PC-3 (cell line): ENCODE measurements at regions not wholly inside any gene's neighbourhood (a gene's known extent, or its start where the extent isn't known, plus 50 kb on each side); places are given as distances from the start of the nearest gene placed in this dataset.

Experiments
- ATAC-seq: fragments of 200-7000 bp; cut with Tn5 transposase; 2 replicates; pipeline ENCODE4 v1.9.1; 2020; ENCODE audit warnings: mild to moderate bottlenecking, moderate library complexity
- BruUV-seq: library from RNA; stranded (reverse); fragments of 400-500 nt; replicated peaks from 2 replicates; lab custom pipeline; 2021; lab: Mats Ljungman, UMichigan
- CTCF ChIA-PET: fragments of 300-600 bp; sonication (Branson Sonifier 250); formaldehyde crosslinking; loops from one replicate; lab custom pipeline; 2022; ENCODE audit warnings: antibody characterized with exemption; lab: Charles Lee
- POLR2A ChIA-PET: fragments of 300-600 bp; sonication (Branson Sonifier 250); formaldehyde crosslinking; loops from one replicate; lab custom pipeline; 2022; ENCODE audit warnings: antibody characterized with exemption; ENCODE audit not compliant: unreplicated experiment; lab: Charles Lee
- DNase-seq: peaks from one replicate; pipeline ENCODE4 v3.0.0-alpha.2; 2015
- H2AFZ ChIP-seq: fragments of 300-600 bp; sonication (generic); 2 replicates; pipeline ENCODE4 v1.6.0; 2016; ENCODE audit warnings: antibody characterized with exemption, low read length
- H3F3A ChIP-seq: fragments of 300-600 bp; sonication (generic); one replicate; pipeline ENCODE4 v1.6.0; 2017; ENCODE audit warnings: antibody characterized with exemption, low read length, control low read depth, mild to moderate bottlenecking; ENCODE audit not compliant: unreplicated experiment
- H3K27ac ChIP-seq: fragments of 300-600 bp; sonication (generic); 2 replicates; pipeline ENCODE4 v1.5.1; 2016; ENCODE audit warnings: mild to moderate bottlenecking, low read length
- H3K27me3 ChIP-seq: fragments of 300-600 bp; sonication (generic); 2 replicates; pipeline ENCODE4 v1.6.1; 2016; ENCODE audit warnings: low read length, mixed read lengths
- H3K36me3 ChIP-seq: fragments of 300-600 bp; sonication (generic); 2 replicates; pipeline ENCODE4 v1.6.1; 2016; ENCODE audit warnings: low read depth, mixed run types, low read length, mixed read lengths
- H3K4me1 ChIP-seq: fragments of 300-600 bp; sonication (generic); 2 replicates; pipeline ENCODE4 v1.5.1; 2016; ENCODE audit warnings: low read length; ENCODE audit not compliant: insufficient read depth
- H3K4me2 ChIP-seq: fragments of 300-600 bp; sonication (generic); 2 replicates; pipeline ENCODE4 v1.6.0; 2016; ENCODE audit warnings: low read length
- H3K4me3 ChIP-seq: fragments of 300-600 bp; sonication (generic); 2 replicates; pipeline ENCODE4 v1.5.1; 2016; ENCODE audit warnings: mild to moderate bottlenecking, low read length, mixed read lengths
- H3K79me2 ChIP-seq: fragments of 300-600 bp; sonication (generic); 2 replicates; pipeline ENCODE4 v1.6.1; 2017; ENCODE audit warnings: low read length, mixed read lengths
- H3K9ac ChIP-seq: fragments of 300-600 bp; sonication (generic); 2 replicates; pipeline ENCODE4 v1.6.0; 2016; ENCODE audit warnings: mild to moderate bottlenecking, low read length
- H3K9me2 ChIP-seq: fragments of 300-600 bp; sonication (generic); replicated peaks from 2 replicates; pipeline ENCODE4 v1.6.1; 2016; ENCODE audit warnings: mixed run types, low read length, mixed read lengths
- H3K9me3 ChIP-seq: fragments of 300-600 bp; sonication (generic); 2 replicates; pipeline ENCODE4 v1.6.1; 2016; ENCODE audit warnings: low read length, mixed read lengths
- H4K20me1 ChIP-seq: fragments of 300-600 bp; sonication (generic); 2 replicates; pipeline ENCODE4 v1.6.1; 2016; ENCODE audit warnings: low read length, mixed read lengths
- EZH2 ChIP-seq: fragments of 300-600 bp; sonication (generic); IDR thresholded peaks from one replicate; pipeline ENCODE4 v1.6.1; 2017; ENCODE audit warnings: antibody characterized with exemption, mild to moderate bottlenecking, low read length; ENCODE audit not compliant: unreplicated experiment
- EZH2phosphoT487 ChIP-seq: fragments of 300-600 bp; sonication (generic); IDR thresholded peaks from 2 replicates; pipeline ENCODE4 v1.6.1; 2018; ENCODE audit warnings: mild to moderate bottlenecking, antibody characterized with exemption, low read length, borderline replicate concordance
- intact Hi-C: fragments of 100-400 bp; cut with micrococcal nuclease; formaldehyde crosslinking; loops from 2 replicates; pipeline ENCODE4 v1.9.0; 2023
- TF ChIP-seq, protein P1 (sequence below): fragments of 300-600 bp; sonication (generic); conservative IDR thresholded peaks from 2 replicates; pipeline ENCODE4 v1.5.1; 2017; ENCODE audit warnings: antibody characterized with exemption, low read depth, mild to moderate bottlenecking, low read length

DNA sequence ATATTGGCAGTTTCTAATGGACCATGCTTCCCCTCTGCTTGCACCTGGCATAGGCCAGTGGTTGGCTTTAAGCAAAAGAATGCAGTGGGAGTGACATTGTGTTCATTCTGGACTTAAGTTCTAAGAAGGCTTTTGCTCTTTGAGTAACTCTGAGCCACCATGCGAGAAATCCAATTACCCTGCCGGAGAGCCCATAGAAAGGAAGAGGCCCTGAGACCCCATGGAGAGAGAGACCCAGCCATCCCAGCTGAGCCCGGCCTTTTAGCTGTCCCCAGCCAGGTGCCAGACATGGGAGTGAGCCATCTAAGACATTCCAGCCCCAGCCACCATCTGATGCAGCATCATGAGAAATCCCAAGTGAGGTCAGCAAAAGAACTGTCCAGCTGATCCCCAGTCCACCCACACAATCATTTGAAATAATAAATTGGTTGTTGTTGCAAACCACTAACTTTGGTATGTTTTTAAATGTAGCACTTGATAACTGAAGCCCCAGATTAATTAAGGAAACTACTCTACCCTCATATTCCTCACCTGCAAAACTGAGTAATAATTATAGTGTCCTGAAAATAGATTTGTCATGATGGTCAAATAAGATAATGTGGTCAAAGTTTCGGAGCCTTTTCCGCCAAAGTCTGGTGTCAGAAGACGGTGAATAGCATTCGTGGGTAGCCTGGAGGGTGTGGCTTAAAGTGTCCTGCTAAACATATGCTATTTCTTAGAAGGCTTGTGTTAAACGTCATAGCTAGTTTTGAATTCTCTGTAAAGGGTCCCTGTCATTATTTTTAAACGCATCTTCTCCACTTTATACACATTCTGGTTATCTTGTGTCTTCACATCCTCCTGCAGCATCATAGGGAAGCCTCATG, 166.6 kb upstream of the PELI2 start:
- H3K4me2 ChIP-seq: no peak overlapping the region
- no peaks in the 10 kb centered on the region for H3K9me2 ChIP-seq
- no peaks in the 10 kb centered on the region for H4K20me1 ChIP-seq
- no peak overlapping the region for H3K4me3 ChIP-seq
- ATAC-seq (no peak), DNase-seq (no peak)
- H3K36me3 ChIP-seq: no peaks in the 10 kb centered on the region
- CTCF ChIA-PET: no interaction called here
- no peaks in the 10 kb centered on the region for H3K9me3 ChIP-seq
- no TSS peak for BruUV-seq
- no peaks in the 10 kb centered on the region for H3F3A ChIP-seq
- H2AFZ ChIP-seq: no peak overlapping the region
- no peak overlapping the region for H3K27ac ChIP-seq
- no peak overlapping the region for H3K9ac ChIP-seq
- TF ChIP-seq EZH2phosphoT487 (no peak), EZH2 (no peak)
- TF ChIP-seq, protein P1, sequence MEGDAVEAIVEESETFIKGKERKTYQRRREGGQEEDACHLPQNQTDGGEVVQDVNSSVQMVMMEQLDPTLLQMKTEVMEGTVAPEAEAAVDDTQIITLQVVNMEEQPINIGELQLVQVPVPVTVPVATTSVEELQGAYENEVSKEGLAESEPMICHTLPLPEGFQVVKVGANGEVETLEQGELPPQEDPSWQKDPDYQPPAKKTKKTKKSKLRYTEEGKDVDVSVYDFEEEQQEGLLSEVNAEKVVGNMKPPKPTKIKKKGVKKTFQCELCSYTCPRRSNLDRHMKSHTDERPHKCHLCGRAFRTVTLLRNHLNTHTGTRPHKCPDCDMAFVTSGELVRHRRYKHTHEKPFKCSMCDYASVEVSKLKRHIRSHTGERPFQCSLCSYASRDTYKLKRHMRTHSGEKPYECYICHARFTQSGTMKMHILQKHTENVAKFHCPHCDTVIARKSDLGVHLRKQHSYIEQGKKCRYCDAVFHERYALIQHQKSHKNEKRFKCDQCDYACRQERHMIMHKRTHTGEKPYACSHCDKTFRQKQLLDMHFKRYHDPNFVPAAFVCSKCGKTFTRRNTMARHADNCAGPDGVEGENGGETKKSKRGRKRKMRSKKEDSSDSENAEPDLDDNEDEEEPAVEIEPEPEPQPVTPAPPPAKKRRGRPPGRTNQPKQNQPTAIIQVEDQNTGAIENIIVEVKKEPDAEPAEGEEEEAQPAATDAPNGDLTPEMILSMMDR: no peak
- POLR2A ChIA-PET: no interaction called here
- H3K4me1 ChIP-seq: no peaks in the 10 kb centered on the region
- H3K79me2 ChIP-seq: no peaks in the 10 kb centered on the region
- intact Hi-C loops: no loop called here
- H3K27me3 ChIP-seq: peaks cover 75% of the 10 kb centered on the region

DNA sequence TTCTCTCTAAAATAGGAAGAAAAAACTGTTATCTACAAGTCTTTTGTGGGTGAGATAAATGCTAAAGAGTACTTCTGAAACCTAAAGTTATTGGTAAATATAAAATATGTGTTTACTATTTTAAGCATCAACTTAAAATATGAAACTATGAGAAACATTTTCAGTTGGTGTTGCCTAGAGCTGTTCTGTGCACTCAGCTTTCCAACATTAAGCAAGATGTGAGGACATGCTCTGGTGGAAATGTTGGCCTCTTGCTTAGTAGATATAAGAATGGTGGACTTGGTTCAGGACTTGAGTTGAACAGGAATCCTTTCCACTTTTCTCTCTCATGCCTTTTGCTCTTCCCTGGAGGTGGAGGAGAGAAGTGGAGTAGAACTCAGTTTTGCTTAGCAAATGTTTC, 164.1 kb upstream of the PELI2 start:
- Histone ChIP-seq H4K20me1 (no peaks in the 10 kb centered on the region), H3K9ac (no peak overlapping the region), H2AFZ (no peak overlapping the region), H3K36me3 (no peaks in the 10 kb centered on the region), H3K9me2 (no peaks in the 10 kb centered on the region), H3K4me1 (no peaks in the 10 kb centered on the region), H3K79me2 (no peaks in the 10 kb centered on the region), H3F3A (no peaks in the 10 kb centered on the region), H3K9me3 (no peaks in the 10 kb centered on the region), H3K4me2 (no peak overlapping the region), H3K27me3 (peaks cover 90% of the 10 kb centered on the region), H3K27ac (no peak overlapping the region), H3K4me3 (no peak overlapping the region)
- no TSS peak for BruUV-seq
- intact Hi-C loops: no loop called here
- ChIA-PET POLR2A (interaction anchor here (0.6 kb wide), 1 partner anchor 13 kb away, joined by 7 read pairs; no protein-coding TSS in a partner anchor), CTCF (no interaction called here)
- TF ChIP-seq EZH2phosphoT487: no peak
- TF ChIP-seq EZH2: no peak
- TF ChIP-seq, protein P1: no peak
- no peak for DNase-seq
- no peak for ATAC-seq

DNA sequence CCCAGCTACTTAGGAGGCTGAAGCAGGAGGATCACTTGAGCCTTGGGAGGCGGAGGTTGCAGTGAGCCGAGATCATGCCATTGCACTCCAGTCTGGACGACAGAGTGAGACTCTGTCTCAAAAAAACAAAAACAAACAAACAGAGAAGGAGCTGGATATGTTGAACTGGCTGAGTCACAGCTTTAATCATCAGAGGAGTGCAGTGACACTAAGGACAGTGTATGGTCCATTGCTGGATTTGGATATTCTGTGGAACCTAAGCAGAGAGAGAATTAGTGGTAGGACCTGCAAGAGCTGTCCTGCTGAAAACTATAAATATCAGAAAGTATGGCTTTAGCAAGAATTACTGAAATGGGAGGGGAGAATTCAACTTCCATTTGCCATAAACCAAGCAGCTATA, 163.0 kb upstream of the PELI2 start:
- intact Hi-C loops: loop anchor here (5.0 kb wide), 1 partner anchor 223 kb away; no protein-coding TSS in a partner anchor
- H3K27ac ChIP-seq: no peak overlapping the region
- no peaks in the 10 kb centered on the region for H4K20me1 ChIP-seq
- H3K4me2 ChIP-seq: no peak overlapping the region
- H3K4me1 ChIP-seq: no peaks in the 10 kb centered on the region
- DNase-seq: peak; percentile 37
- peaks cover 89% of the 10 kb centered on the region for H3K27me3 ChIP-seq
- no peaks in the 10 kb centered on the region for H3K36me3 ChIP-seq
- no peaks in the 10 kb centered on the region for H3F3A ChIP-seq
- CTCF ChIA-PET: no interaction called here
- ATAC-seq: peak; percentile 71
- no peak overlapping the region for H2AFZ ChIP-seq
- no TSS peak for BruUV-seq
- H3K9ac ChIP-seq: no peak overlapping the region
- H3K9me2 ChIP-seq: no peaks in the 10 kb centered on the region
- no peaks in the 10 kb centered on the region for H3K79me2 ChIP-seq
- TF ChIP-seq, protein P1: no peak
- TF ChIP-seq EZH2phosphoT487: no peak
- no peak for TF ChIP-seq EZH2
- POLR2A ChIA-PET: no interaction called here
- H3K4me3 ChIP-seq: no peak overlapping the region
- no peaks in the 10 kb centered on the region for H3K9me3 ChIP-seq
